ENCODE measurements at regions not wholly inside any gene's neighbourhood (a gene's known extent, or its start where the extent isn't known, plus 50 kb on each side); places are given as distances from the start of the nearest gene placed in this dataset.

DNA sequence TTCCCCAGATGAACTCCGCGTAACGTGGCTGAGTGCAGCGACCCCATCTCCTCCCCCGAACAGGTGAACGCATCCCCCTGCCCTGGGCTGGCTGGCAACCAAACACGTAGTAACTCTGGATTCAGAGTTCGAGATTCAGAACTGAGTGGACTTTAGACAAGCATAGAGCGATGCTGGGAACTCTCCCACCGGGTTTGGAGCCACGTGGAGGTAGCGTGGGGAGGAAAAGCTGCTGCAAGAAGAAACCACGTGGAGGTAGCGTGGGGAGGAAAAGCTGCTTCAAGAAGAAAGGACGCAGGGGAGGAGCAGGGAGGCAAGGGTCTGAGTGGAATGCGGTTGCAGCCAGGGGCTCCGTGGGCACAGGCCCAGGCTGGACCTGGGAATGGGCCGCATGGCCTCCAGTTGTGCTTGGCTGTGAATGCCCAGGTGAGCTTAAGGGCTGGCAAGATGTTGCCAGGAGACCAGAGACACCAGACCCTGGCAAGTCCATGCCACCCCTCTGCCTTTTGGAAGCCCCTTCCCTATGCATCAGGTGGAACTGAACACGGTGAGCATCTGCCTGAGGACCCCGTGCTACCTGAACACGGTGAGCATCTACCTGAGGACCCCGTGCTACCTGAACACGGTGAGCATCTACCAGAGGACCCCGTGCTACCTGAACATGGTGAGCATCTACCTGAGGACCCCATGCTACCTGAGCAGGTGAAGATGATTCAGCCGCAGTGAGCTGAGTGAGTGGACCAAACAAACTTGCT lies 118.0 kb upstream of the FRMD1 start:
- no peaks in the 10 kb centered on the region for H3K79me2 ChIP-seq (ENCODE audit: control insufficient read depth, insufficient read depth, low read length)
- H4K20me1 ChIP-seq (replicated peaks; ENCODE audit: control insufficient read depth, insufficient read depth, low read length): peaks cover 15% of the 10 kb centered on the region
- no peak overlapping the region for H2AFZ ChIP-seq (ENCODE audit: low read depth, low read length)
- DNase-seq (ENCODE audit: extremely low read depth in 1 of 4, low spot score in 3 of 4) (no peak), ATAC-seq (no peak), FAIRE-seq (no peak)
- H3K4me3 ChIP-seq: no peak overlapping the region
- intact Hi-C loops (cut with micrococcal nuclease): loop anchor here (10.0 kb wide), 1 partner anchor 688 kb away; no protein-coding TSS in a partner anchor
- no peaks in the 10 kb centered on the region for H3K9me3 ChIP-seq (replicated peaks; ENCODE audit: control insufficient read depth, insufficient read depth, low read depth, low read length)
- peaks cover 46 to 91% of the 10 kb centered on the region in 2 experiments for H3K27me3 ChIP-seq (ENCODE audit: control insufficient read depth in 2 of 2, insufficient read depth in 2 of 2, low read length in 2 of 2)
- in situ Hi-C loops (cut with MboI): no loop called here
- POLR2A ChIA-PET: interaction anchor here (0.7 kb wide), 1 partner anchor 42 kb away, joined by 3 read pairs; no protein-coding TSS in a partner anchor
- H3K4me1 ChIP-seq (replicated peaks in 1 of 2; ENCODE audit: control insufficient read depth in 2 of 2, insufficient read depth in 2 of 2, low read length in 2 of 2): peaks cover 0 to 7% of the 10 kb centered on the region in 2 experiments; a peak in 1 of 5 replicates
- no peak overlapping the region for H3K27ac ChIP-seq (ENCODE audit: extremely low read depth, low read depth, low read length)
- under 1% methylated on average over 23 of the region's 25 CpGs for WGBS (ENCODE audit: insufficient coverage, low coverage, missing lambda C conversion rate)
- no peak for TF ChIP-seq NUFIP1 (IDR thresholded peaks at IDR 0.05; ENCODE audit: partially characterized antibody)
- TF ChIP-seq POLR2AphosphoS5 (IDR thresholded peaks at IDR 0.05; ENCODE audit: control insufficient read depth, insufficient read depth, low read depth, low read length): no peak
- TF ChIP-seq, protein P1, sequence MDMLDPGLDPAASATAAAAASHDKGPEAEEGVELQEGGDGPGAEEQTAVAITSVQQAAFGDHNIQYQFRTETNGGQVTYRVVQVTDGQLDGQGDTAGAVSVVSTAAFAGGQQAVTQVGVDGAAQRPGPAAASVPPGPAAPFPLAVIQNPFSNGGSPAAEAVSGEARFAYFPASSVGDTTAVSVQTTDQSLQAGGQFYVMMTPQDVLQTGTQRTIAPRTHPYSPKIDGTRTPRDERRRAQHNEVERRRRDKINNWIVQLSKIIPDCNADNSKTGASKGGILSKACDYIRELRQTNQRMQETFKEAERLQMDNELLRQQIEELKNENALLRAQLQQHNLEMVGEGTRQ (CRISPR knock-in tag; IDR thresholded peaks at IDR 0.05): no peak
- TF ChIP-seq, protein P2, sequence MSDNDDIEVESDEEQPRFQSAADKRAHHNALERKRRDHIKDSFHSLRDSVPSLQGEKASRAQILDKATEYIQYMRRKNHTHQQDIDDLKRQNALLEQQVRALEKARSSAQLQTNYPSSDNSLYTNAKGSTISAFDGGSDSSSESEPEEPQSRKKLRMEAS (CRISPR knock-in tag; IDR thresholded peaks at IDR 0.05): no peak
- no peak for TF ChIP-seq FOXP1 (CRISPR knock-in tag; IDR thresholded peaks at IDR 0.05)
- no peak for TF ChIP-seq RAD51 (IDR thresholded peaks at IDR 0.05; ENCODE audit: borderline replicate concordance, low read depth)
- no peak for TF ChIP-seq POLR2AphosphoS2 (IDR thresholded peaks at IDR 0.05; ENCODE audit: low read length)
- TF ChIP-seq MTF1 (CRISPR knock-in tag; IDR thresholded peaks at IDR 0.05; ENCODE audit: borderline replicate concordance): no peak
- TF ChIP-seq ZNF75A (CRISPR knock-in tag; IDR thresholded peaks at IDR 0.05): no peak
- no peak for TF ChIP-seq ZNF584 (CRISPR knock-in tag; IDR thresholded peaks at IDR 0.05; ENCODE audit: low read depth)
- TF ChIP-seq KLF13 (tag; IDR thresholded peaks at IDR 0.05; ENCODE audit: borderline replicate concordance, low read depth): no peak
- TF ChIP-seq GTF2F1 (IDR thresholded peaks at IDR 0.05; ENCODE audit: low read depth, low read length): no peak
- no peak for TF ChIP-seq NCOR1 (IDR thresholded peaks at IDR 0.05)
- TF ChIP-seq ZNF184 (CRISPR knock-in tag; IDR thresholded peaks at IDR 0.05): no peak
- TF ChIP-seq, protein P3, sequence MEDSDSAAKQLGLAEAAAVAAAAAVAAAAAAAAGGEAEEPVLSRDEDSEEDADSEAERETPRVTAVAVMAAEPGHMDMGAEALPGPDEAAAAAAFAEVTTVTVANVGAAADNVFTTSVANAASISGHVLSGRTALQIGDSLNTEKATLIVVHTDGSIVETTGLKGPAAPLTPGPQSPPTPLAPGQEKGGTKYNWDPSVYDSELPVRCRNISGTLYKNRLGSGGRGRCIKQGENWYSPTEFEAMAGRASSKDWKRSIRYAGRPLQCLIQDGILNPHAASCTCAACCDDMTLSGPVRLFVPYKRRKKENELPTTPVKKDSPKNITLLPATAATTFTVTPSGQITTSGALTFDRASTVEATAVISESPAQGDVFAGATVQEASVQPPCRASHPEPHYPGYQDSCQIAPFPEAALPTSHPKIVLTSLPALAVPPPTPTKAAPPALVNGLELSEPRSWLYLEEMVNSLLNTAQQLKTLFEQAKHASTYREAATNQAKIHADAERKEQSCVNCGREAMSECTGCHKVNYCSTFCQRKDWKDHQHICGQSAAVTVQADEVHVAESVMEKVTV (CRISPR knock-in tag; IDR thresholded peaks at IDR 0.05): no peak
- no peak for TF ChIP-seq SMAD4 (CRISPR knock-in tag; conservative IDR thresholded peaks at IDR 0.05)
- no peak for TF ChIP-seq CBX1 (IDR thresholded peaks at IDR 0.05; ENCODE audit: low read depth)
- TF ChIP-seq GATAD2A (IDR thresholded peaks at IDR 0.05): no peak
- CTCF ChIA-PET (ENCODE audit: low intra/inter-chr PET ratio): interaction anchor here (0.6 kb wide), 1 partner anchor 171 kb away, joined by 3 read pairs; no protein-coding TSS in a partner anchor
- no peak overlapping the region for H3K4me2 ChIP-seq (ENCODE audit: insufficient read depth, low read length)
- no peak overlapping the region for H3K9ac ChIP-seq (ENCODE audit: insufficient read depth in 1 of 2, low read depth in 2 of 2, low read length in 2 of 2)
- H3K9me1 ChIP-seq (ENCODE audit: control insufficient read depth, insufficient read depth, low read length): no peaks in the 10 kb centered on the region
- H3K36me3 ChIP-seq (ENCODE audit: control insufficient read depth, insufficient read depth, low read length): no peaks in the 10 kb centered on the region
- no TSS peak for BruUV-seq (replicated peaks)
